Cardiac fibroblast (primary cell): ENCODE measurements at regions not wholly inside any gene's neighbourhood (a gene's known extent, or its start where the extent isn't known, plus 50 kb on each side); places are given as distances from the start of the nearest gene placed in this dataset.

ENCODE experiments used
- DNase-seq, 2 donors: peaks; one replicate each; pipeline versions ENCODE4 v3.0.0 to v3.0.0-alpha.2; 2010; ENCODE audit warnings: low read depth in 2 of 2
- H3K4me3 ChIP-seq, 2 donors: replicated peaks in 1 of 2; 1 replicate in 1 of 2; 2 replicates in 1 of 2; pipeline ENCODE4 v1.5.1; 2011; ENCODE audit warnings: low read depth in 2 of 2, low read length in 2 of 2, mild to moderate bottlenecking in 2 of 2, moderate library complexity in 1 of 2
- CTCF ChIP-seq: IDR thresholded peaks from one replicate; pipeline ENCODE4 v1.5.1; 2011; ENCODE audit warnings: low read depth, mild to moderate bottlenecking, low read length, inconsistent platforms

GRCh38 chr13:89574077-89574476, 1773.4 kb upstream of the MIR17HG start:
- DNase-seq: no peak
- TF ChIP-seq CTCF: no peak
- no peak overlapping the region for H3K4me3 ChIP-seq

GRCh38 chr13:89577301-89577700, 1770.2 kb upstream of the MIR17HG start:
- no peak for DNase-seq
- no peak for TF ChIP-seq CTCF

GRCh38 chr13:89584058-89584620, 1763.3 kb upstream of the MIR17HG start:
- TF ChIP-seq CTCF: no peak
- no peak overlapping the region for H3K4me3 ChIP-seq
- DNase-seq: peak in 1 of 2 donors; percentile 16

More at GRCh38 chr13:89577301-89577700, 1770.2 kb upstream of the MIR17HG start:
- no peak overlapping the region for H3K4me3 ChIP-seq

- no peak for TF ChIP-seq CTCF
- DNase-seq: no peak
- no peak overlapping the region for H3K4me3 ChIP-seq
Measured at GRCh38 chr13:89602655-89603054, 1744.8 kb upstream of the MIR17HG start.

GRCh38 chr13:89603187-89603586, 1744.3 kb upstream of the MIR17HG start:
- no peak overlapping the region for H3K4me3 ChIP-seq
- DNase-seq: no peak
- no peak for TF ChIP-seq CTCF

GRCh38 chr13:89609318-89609717, 1738.2 kb upstream of the MIR17HG start:
- no peak for DNase-seq
- no peak overlapping the region for H3K4me3 ChIP-seq
- no peak for TF ChIP-seq CTCF

GRCh38 chr13:89610331-89610730, 1737.2 kb upstream of the MIR17HG start:
- no peak for TF ChIP-seq CTCF
- H3K4me3 ChIP-seq: no peak overlapping the region
- DNase-seq: no peak
